ENCODE measurements at regions not wholly inside any gene's neighbourhood (a gene's known extent, or its start where the extent isn't known, plus 50 kb on each side); places are given as distances from the start of the nearest gene placed in this dataset.

GRCh38 chr11:104410336-104410735 lies 246.4 kb upstream of the PDGFD start:
- CTCF ChIA-PET = no interaction called here
- POLR2A ChIA-PET = no interaction called here
- no peak for TF ChIP-seq CTCF (IDR thresholded peaks at IDR 0.05; ENCODE audit: control extremely low read depth, extremely low read depth, low read depth, missing control alignments)
- no peak for DNase-seq (ENCODE audit: extremely low spot score)

DNA sequence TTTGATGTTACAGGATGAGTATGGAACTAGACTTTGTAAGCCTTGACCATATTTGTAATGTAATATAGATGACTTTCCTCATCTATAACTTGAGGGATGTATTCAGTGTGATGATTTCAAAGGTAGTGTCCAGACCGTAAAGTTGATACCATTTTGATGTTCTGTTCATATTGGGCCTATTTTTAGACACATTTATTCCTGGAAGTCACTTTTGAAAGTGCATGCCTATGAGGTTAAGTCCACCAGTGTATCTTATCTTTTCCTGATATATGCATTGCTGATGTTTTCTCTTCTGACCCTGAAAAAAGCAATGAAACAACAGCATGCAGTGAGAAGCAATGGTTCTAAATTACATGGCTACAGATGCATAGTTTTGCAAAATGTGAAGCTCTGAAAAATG lies 244.7 kb upstream of the PDGFD start:
- POLR2A ChIA-PET = no interaction called here
- TF ChIP-seq CTCF (IDR thresholded peaks at IDR 0.05; ENCODE audit: control extremely low read depth, extremely low read depth, low read depth, missing control alignments) = no peak
- DNase-seq (ENCODE audit: extremely low spot score) = no peak
- CTCF ChIA-PET = interaction anchor here (1.3 kb wide), 1 partner anchor 12 kb away, joined by 4 read pairs; no protein-coding TSS in a partner anchor

- TF ChIP-seq CTCF (IDR thresholded peaks at IDR 0.05; ENCODE audit: control extremely low read depth, extremely low read depth, low read depth, missing control alignments) = no peak
- ChIA-PET POLR2A (no interaction called here), CTCF (no interaction called here)
- no peak for DNase-seq (ENCODE audit: extremely low spot score)
Observed at GRCh38 chr11:104405277-104405676, 241.3 kb upstream of the PDGFD start.

- no peak for DNase-seq (ENCODE audit: extremely low spot score)
- ChIA-PET CTCF (no interaction called here), POLR2A (no interaction called here)
- TF ChIP-seq CTCF (IDR thresholded peaks at IDR 0.05; ENCODE audit: control extremely low read depth, extremely low read depth, low read depth, missing control alignments) = no peak
Observed at GRCh38 chr11:104404231-104405175, 240.6 kb upstream of the PDGFD start.

GRCh38 chr11:104402812-104403521 lies 239.0 kb upstream of the PDGFD start:
- TF ChIP-seq CTCF (IDR thresholded peaks at IDR 0.05; ENCODE audit: control extremely low read depth, extremely low read depth, low read depth, missing control alignments) = no peak
- DNase-seq (ENCODE audit: extremely low spot score) = no peak
- ChIA-PET POLR2A (no interaction called here), CTCF (interaction anchor here (1.6 kb wide), 1 partner anchor 10 kb away, joined by 3 read pairs; no protein-coding TSS in a partner anchor)

DNA sequence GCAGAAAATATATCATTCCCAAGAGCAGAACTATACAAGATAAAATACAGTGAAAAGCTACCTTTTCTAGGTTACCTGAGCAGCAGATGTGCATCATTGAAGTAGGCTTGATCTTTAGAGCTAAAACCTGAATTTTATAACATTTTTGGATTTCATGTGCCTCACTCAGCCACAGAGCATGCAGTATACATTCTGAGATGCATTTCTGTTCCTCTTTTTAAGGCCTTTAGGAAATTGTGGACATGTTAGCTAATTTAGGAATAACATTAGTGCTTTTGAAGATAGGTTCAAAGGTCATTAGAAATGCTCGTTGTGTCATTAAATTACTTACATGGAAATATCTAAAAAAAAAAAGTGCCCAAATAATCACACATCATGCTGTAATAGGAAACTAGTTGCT lies 230.6 kb upstream of the PDGFD start:
- no peak for TF ChIP-seq CTCF (IDR thresholded peaks at IDR 0.05; ENCODE audit: control extremely low read depth, extremely low read depth, low read depth, missing control alignments)
- POLR2A ChIA-PET = no interaction called here
- no peak for DNase-seq (ENCODE audit: extremely low spot score)
- CTCF ChIA-PET = interaction anchor here (1.0 to 1.7 kb wide), 2 partner anchors 12 to 31 kb away, joined by 3 to 6 read pairs; no protein-coding TSS in a partner anchor

Measured in GM10248 (cell line).